HG03175 (cell line): ENCODE measurements at regions not wholly inside any gene's neighbourhood (a gene's known extent, or its start where the extent isn't known, plus 50 kb on each side); places are given as distances from the start of the nearest gene placed in this dataset.
"Not testable (repeated sequence)": the region's sequence is repeated elsewhere in the genome, so short reads cannot be mapped to it uniquely, and the experiment has no call there.

Experiments used
- ATAC-seq: cut with Tn5 transposase; IDR thresholded peaks from one replicate; pipeline ENCODE4 v1.9.1; 2021; ENCODE audit warnings: mild to moderate bottlenecking, moderate library complexity; ENCODE audit not compliant: unreplicated experiment

- ATAC-seq, result not testable (repeated sequence)
Observed at GRCh38 chrY:17511984-17512383, 368.0 kb downstream of the CDY2B start.

- not testable (repeated sequence) for ATAC-seq
Observed at GRCh38 chrY:17511476-17511875, 368.5 kb downstream of the CDY2B start.

GRCh38 chrY:17505834-17506233 is 374.2 kb downstream of the CDY2B start:
- not testable (repeated sequence) for ATAC-seq

- ATAC-seq, result not testable (repeated sequence)
Observed at GRCh38 chrY:17484763-17485162, 395.3 kb downstream of the CDY2B start.

GRCh38 chrY:17484157-17484556 is 395.9 kb downstream of the CDY2B start:
- ATAC-seq, result peak; percentile 72

- ATAC-seq, result peak; percentile 69
Observed at GRCh38 chrY:17481389-17482022, 398.5 kb downstream of the CDY2B start.

- ATAC-seq, result not testable (repeated sequence)
Observed at GRCh38 chrY:17472068-17472467, 408.0 kb downstream of the CDY2B start.

- peak; percentile 91 for ATAC-seq
Observed at GRCh38 chrY:17459753-17460152, 420.3 kb downstream of the CDY2B start.

GRCh38 chrY:17430570-17431166 is 449.4 kb downstream of the CDY2B start:
- no peak for ATAC-seq

GRCh38 chrY:17398336-17399072 is 481.5 kb downstream of the CDY2B start:
- peak; percentile 66 for ATAC-seq

- ATAC-seq, result peak; percentile 53
Observed at GRCh38 chrY:17397659-17398058, 482.4 kb downstream of the CDY2B start.

GRCh38 chrY:17381431-17382070 is 498.5 kb downstream of the CDY2B start:
- ATAC-seq, result no peak

- ATAC-seq, result no peak
Observed at GRCh38 chrY:17378326-17378725, 501.7 kb downstream of the CDY2B start.

- no peak for ATAC-seq
Observed at GRCh38 chrY:17368413-17368812, 511.6 kb downstream of the CDY2B start.

GRCh38 chrY:17366400-17366799 is 513.6 kb downstream of the CDY2B start:
- ATAC-seq, result no peak

GRCh38 chrY:17339028-17339427 is 541.0 kb downstream of the CDY2B start:
- no peak for ATAC-seq

GRCh38 chrY:17330733-17331132 is 549.3 kb downstream of the CDY2B start:
- ATAC-seq, result no peak

GRCh38 chrY:17319916-17320315 is 560.1 kb downstream of the CDY2B start:
- no peak for ATAC-seq

GRCh38 chrY:17318631-17319030 is 561.4 kb downstream of the CDY2B start:
- no peak for ATAC-seq

- no peak for ATAC-seq
Observed at GRCh38 chrY:17277056-17277455, 603.0 kb downstream of the CDY2B start.

- ATAC-seq, result no peak
Observed at GRCh38 chrY:17259497-17259896, 620.5 kb downstream of the CDY2B start.

- ATAC-seq, result no peak
Observed at GRCh38 chrY:17238406-17238805, 641.6 kb downstream of the CDY2B start.
